ENCODE measurements at regions not wholly inside any gene's neighbourhood (a gene's known extent, or its start where the extent isn't known, plus 50 kb on each side); places are given as distances from the start of the nearest gene placed in this dataset.

DNA sequence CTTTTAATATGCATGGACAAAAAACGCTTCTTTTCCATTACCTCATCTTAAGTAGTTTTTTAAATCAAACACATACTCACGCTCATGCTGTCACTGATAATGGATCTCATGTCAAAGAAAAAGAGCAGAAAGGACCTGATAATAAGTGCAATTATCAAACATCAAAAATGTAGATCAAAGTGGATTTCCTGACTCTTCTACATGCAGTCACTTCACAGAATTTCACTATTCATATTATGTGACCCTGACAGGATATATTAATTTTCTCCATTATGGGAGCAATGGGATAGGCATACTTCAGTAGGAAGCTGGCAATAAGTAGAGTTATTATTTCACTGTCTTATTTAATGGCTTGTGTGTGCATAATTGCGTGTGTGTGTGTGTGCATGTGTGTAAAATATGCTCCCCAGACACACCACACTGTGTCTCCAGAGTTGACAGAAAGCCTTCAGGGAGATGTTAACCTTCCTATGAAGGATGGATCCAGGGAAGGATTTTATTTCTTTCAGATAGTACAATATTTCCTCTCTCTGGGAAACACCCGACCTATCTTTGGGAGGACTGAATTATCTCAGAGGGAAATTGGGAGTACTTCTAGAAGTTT, 445.2 kb downstream of the SH2D1A start:
- TF ChIP-seq CTCF (IDR thresholded peaks at IDR 0.05; ENCODE audit: low read depth, low read length, missing control alignments) = no peak
- Histone ChIP-seq H3K4me3 (ENCODE audit: low read depth, low read length) (no peak overlapping the region), H3K36me3 (replicated peaks) (no peaks in the 10 kb centered on the region), H3K27ac (no peak overlapping the region), H3K27me3 (replicated peaks) (no peaks in the 10 kb centered on the region)
- no peak for DNase-seq
- in situ Hi-C loops (cut with HindIII; ENCODE audit: low pct_ligation_motif_present, low sequenced_read_pairs) = no loop called here

- Histone ChIP-seq H3K36me3 (replicated peaks) (no peaks in the 10 kb centered on the region), H3K27me3 (replicated peaks) (no peaks in the 10 kb centered on the region), H3K27ac (no peak overlapping the region), H3K4me3 (ENCODE audit: low read depth, low read length) (no peak overlapping the region)
- in situ Hi-C loops (cut with HindIII; ENCODE audit: low pct_ligation_motif_present, low sequenced_read_pairs) = no loop called here
- TF ChIP-seq CTCF (IDR thresholded peaks at IDR 0.05; ENCODE audit: low read depth, low read length, missing control alignments) = no peak
- no peak for DNase-seq
These were observed 450.6 kb downstream of the SH2D1A start for GRCh38 chrX:124796989-124797388.

DNA sequence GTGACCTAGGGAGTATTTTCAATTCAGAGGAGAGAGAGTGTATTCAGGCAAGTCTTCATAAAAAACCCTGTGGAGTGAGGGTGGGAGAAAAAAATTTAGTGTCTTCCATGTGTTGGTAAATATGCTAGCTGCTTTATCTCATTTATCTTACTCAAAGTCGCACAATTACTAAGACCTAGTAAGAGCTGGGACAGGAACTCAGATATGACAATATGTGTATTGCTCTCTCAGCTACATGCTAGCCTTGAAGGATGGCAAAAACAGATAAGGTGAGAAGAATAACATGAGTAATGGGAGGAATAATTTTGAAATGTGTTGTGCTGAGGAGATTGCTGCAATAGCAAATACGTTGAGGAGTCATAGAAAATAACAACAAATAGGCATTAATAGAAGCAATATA, 458.6 kb downstream of the SH2D1A start:
- Histone ChIP-seq H3K4me3 (ENCODE audit: low read depth, low read length) (no peak overlapping the region), H3K36me3 (replicated peaks) (no peaks in the 10 kb centered on the region), H3K27me3 (replicated peaks) (no peaks in the 10 kb centered on the region), H3K27ac (no peak overlapping the region)
- TF ChIP-seq CTCF (IDR thresholded peaks at IDR 0.05; ENCODE audit: low read depth, low read length, missing control alignments) = no peak
- in situ Hi-C loops (cut with HindIII; ENCODE audit: low pct_ligation_motif_present, low sequenced_read_pairs) = no loop called here
- DNase-seq = no peak

GRCh38 chrX:124805486-124805885, 459.1 kb downstream of the SH2D1A start:
- Histone ChIP-seq H3K27ac (no peak overlapping the region), H3K36me3 (replicated peaks) (no peaks in the 10 kb centered on the region), H3K27me3 (replicated peaks) (no peaks in the 10 kb centered on the region), H3K4me3 (ENCODE audit: low read depth, low read length) (no peak overlapping the region)
- TF ChIP-seq CTCF (IDR thresholded peaks at IDR 0.05; ENCODE audit: low read depth, low read length, missing control alignments) = no peak
- in situ Hi-C loops (cut with HindIII; ENCODE audit: low pct_ligation_motif_present, low sequenced_read_pairs) = no loop called here
- no peak for DNase-seq

DNA sequence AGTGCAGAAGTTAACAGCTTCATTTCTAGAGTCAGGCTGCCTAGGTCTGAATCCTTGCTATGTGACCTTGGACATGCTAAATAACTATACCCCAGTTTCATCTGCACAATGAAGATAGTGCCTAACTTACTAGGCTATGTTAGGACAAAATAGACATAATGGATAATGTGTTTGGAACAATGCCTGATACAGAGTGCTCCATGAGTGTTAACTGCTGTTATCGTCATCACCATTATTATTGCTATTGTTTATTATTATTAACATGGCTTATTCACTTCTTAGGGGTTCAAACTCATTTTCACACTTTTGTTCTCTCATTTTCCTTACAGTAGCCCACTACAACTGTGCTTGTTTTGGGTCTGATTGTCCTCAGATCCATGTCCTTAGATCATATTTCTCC, 467.7 kb downstream of the SH2D1A start:
- Histone ChIP-seq H3K36me3 (replicated peaks) (no peaks in the 10 kb centered on the region), H3K4me3 (ENCODE audit: low read depth, low read length) (no peak overlapping the region), H3K27ac (no peak overlapping the region), H3K27me3 (replicated peaks) (no peaks in the 10 kb centered on the region)
- DNase-seq = no peak
- in situ Hi-C loops (cut with HindIII; ENCODE audit: low pct_ligation_motif_present, low sequenced_read_pairs) = no loop called here
- TF ChIP-seq CTCF (IDR thresholded peaks at IDR 0.05; ENCODE audit: low read depth, low read length, missing control alignments) = no peak

GRCh38 chrX:124818033-124818432, 471.7 kb downstream of the SH2D1A start:
- TF ChIP-seq CTCF (IDR thresholded peaks at IDR 0.05; ENCODE audit: low read depth, low read length, missing control alignments) = no peak
- no peak overlapping the region for H3K4me3 ChIP-seq (ENCODE audit: low read depth, low read length)
- no peaks in the 10 kb centered on the region for H3K27me3 ChIP-seq (replicated peaks)
- H3K36me3 ChIP-seq (replicated peaks) = no peaks in the 10 kb centered on the region
- no peak for DNase-seq
- in situ Hi-C loops (cut with HindIII; ENCODE audit: low pct_ligation_motif_present, low sequenced_read_pairs) = no loop called here
- no peak overlapping the region for H3K27ac ChIP-seq

All from brain microvascular endothelial cell (primary cell).